ENCODE measurements at regions not wholly inside any gene's neighbourhood (a gene's known extent, or its start where the extent isn't known, plus 50 kb on each side); places are given as distances from the start of the nearest gene placed in this dataset.
A peak's percentile ranks its signal among the peaks of the same experiment; 100 is the strongest.

GRCh38 chr2:157164891-157165290 is 92.6 kb upstream of the GALNT5 start:
- H3K36me3 ChIP-seq (ENCODE audit: control insufficient read depth in 5 of 5, insufficient read depth in 5 of 5, low read length in 5 of 5): no peaks in the 10 kb centered on the region
- no peak overlapping the region for H3K27ac ChIP-seq (ENCODE audit: low read depth, low read length)
- peaks cover 0 to 3% (median 0%) of the 10 kb centered on the region in 5 donors for H3K27me3 ChIP-seq (ENCODE audit: control insufficient read depth in 5 of 5, insufficient read depth in 4 of 5, low read length in 5 of 5)
- no peak overlapping the region for H3K4me3 ChIP-seq (ENCODE audit: low read depth in 1 of 5, low read length in 5 of 5)
- H3K9ac ChIP-seq (ENCODE audit: low read length in 5 of 5): no peak overlapping the region
- H3K4me1 ChIP-seq (ENCODE audit: control insufficient read depth in 5 of 5, insufficient read depth in 5 of 5, low read length in 5 of 5): no peaks in the 10 kb centered on the region
- peaks cover 0 to 10% (median 6%) of the 10 kb centered on the region in 5 donors for H3K9me3 ChIP-seq (ENCODE audit: control insufficient read depth in 5 of 5, low read length in 5 of 5)

- Histone ChIP-seq H3K27ac (ENCODE audit: low read depth, low read length) (no peak overlapping the region), H3K9me3 (ENCODE audit: control insufficient read depth in 5 of 5, low read length in 5 of 5) (peaks cover 0 to 10% (median 6%) of the 10 kb centered on the region in 5 donors), H3K9ac (ENCODE audit: low read length in 5 of 5) (no peak overlapping the region), H3K4me3 (ENCODE audit: low read depth in 1 of 5, low read length in 5 of 5) (no peak overlapping the region), H3K36me3 (ENCODE audit: control insufficient read depth in 5 of 5, insufficient read depth in 5 of 5, low read length in 5 of 5) (no peaks in the 10 kb centered on the region), H3K4me1 (ENCODE audit: control insufficient read depth in 5 of 5, insufficient read depth in 5 of 5, low read length in 5 of 5) (peaks cover 0 to 6% (median 1%) of the 10 kb centered on the region in 5 donors), H3K27me3 (ENCODE audit: control insufficient read depth in 5 of 5, insufficient read depth in 4 of 5, low read length in 5 of 5) (peaks cover 0 to 3% (median 0%) of the 10 kb centered on the region in 5 donors)
These were observed 89.0 kb upstream of the GALNT5 start for GRCh38 chr2:157168501-157168900.

GRCh38 chr2:157169889-157170288 is 87.6 kb upstream of the GALNT5 start:
- Histone ChIP-seq H3K9me3 (ENCODE audit: control insufficient read depth in 5 of 5, low read length in 5 of 5) (peaks cover 0 to 6% (median 3%) of the 10 kb centered on the region in 5 donors), H3K27ac (ENCODE audit: low read depth, low read length) (no peak overlapping the region), H3K4me3 (ENCODE audit: low read depth in 1 of 5, low read length in 5 of 5) (no peak overlapping the region), H3K36me3 (ENCODE audit: control insufficient read depth in 5 of 5, insufficient read depth in 5 of 5, low read length in 5 of 5) (no peaks in the 10 kb centered on the region), H3K4me1 (ENCODE audit: control insufficient read depth in 5 of 5, insufficient read depth in 5 of 5, low read length in 5 of 5) (peaks cover 0 to 16% (median 8%) of the 10 kb centered on the region in 5 donors), H3K27me3 (ENCODE audit: control insufficient read depth in 5 of 5, insufficient read depth in 4 of 5, low read length in 5 of 5) (peaks cover 0 to 3% (median 0%) of the 10 kb centered on the region in 5 donors), H3K9ac (ENCODE audit: low read length in 5 of 5) (no peak overlapping the region)

- H3K9ac ChIP-seq (ENCODE audit: low read length in 5 of 5): no peak overlapping the region
- peaks cover 0 to 3% (median 0%) of the 10 kb centered on the region in 5 donors for H3K9me3 ChIP-seq (ENCODE audit: control insufficient read depth in 5 of 5, low read length in 5 of 5)
- H3K27me3 ChIP-seq (ENCODE audit: control insufficient read depth in 5 of 5, insufficient read depth in 4 of 5, low read length in 5 of 5): peaks cover 0 to 2% (median 0%) of the 10 kb centered on the region in 5 donors
- H3K4me3 ChIP-seq (ENCODE audit: low read depth in 1 of 5, low read length in 5 of 5): no peak overlapping the region
- H3K27ac ChIP-seq (ENCODE audit: low read depth, low read length): no peak overlapping the region
- no peaks in the 10 kb centered on the region for H3K36me3 ChIP-seq (ENCODE audit: control insufficient read depth in 5 of 5, insufficient read depth in 5 of 5, low read length in 5 of 5)
- peaks cover 0 to 16% (median 8%) of the 10 kb centered on the region in 5 donors for H3K4me1 ChIP-seq (ENCODE audit: control insufficient read depth in 5 of 5, insufficient read depth in 5 of 5, low read length in 5 of 5)
These were observed 87.2 kb upstream of the GALNT5 start for GRCh38 chr2:157170299-157170698.

GRCh38 chr2:157172239-157172638 is 85.3 kb upstream of the GALNT5 start:
- Histone ChIP-seq H3K27me3 (ENCODE audit: control insufficient read depth in 5 of 5, insufficient read depth in 4 of 5, low read length in 5 of 5) (no peaks in the 10 kb centered on the region), H3K9me3 (ENCODE audit: control insufficient read depth in 5 of 5, low read length in 5 of 5) (no peaks in the 10 kb centered on the region), H3K27ac (ENCODE audit: low read depth, low read length) (no peak overlapping the region), H3K9ac (ENCODE audit: low read length in 5 of 5) (no peak overlapping the region), H3K4me1 (ENCODE audit: control insufficient read depth in 5 of 5, insufficient read depth in 5 of 5, low read length in 5 of 5) (peaks cover 0 to 16% (median 8%) of the 10 kb centered on the region in 5 donors), H3K36me3 (ENCODE audit: control insufficient read depth in 5 of 5, insufficient read depth in 5 of 5, low read length in 5 of 5) (no peaks in the 10 kb centered on the region), H3K4me3 (ENCODE audit: low read depth in 1 of 5, low read length in 5 of 5) (no peak overlapping the region)

- Histone ChIP-seq H3K36me3 (ENCODE audit: control insufficient read depth in 5 of 5, insufficient read depth in 5 of 5, low read length in 5 of 5) (no peaks in the 10 kb centered on the region), H3K4me1 (ENCODE audit: control insufficient read depth in 5 of 5, insufficient read depth in 5 of 5, low read length in 5 of 5) (peaks cover 0 to 16% (median 8%) of the 10 kb centered on the region in 5 donors), H3K9me3 (ENCODE audit: control insufficient read depth in 5 of 5, low read length in 5 of 5) (no peaks in the 10 kb centered on the region), H3K27me3 (ENCODE audit: control insufficient read depth in 5 of 5, insufficient read depth in 4 of 5, low read length in 5 of 5) (no peaks in the 10 kb centered on the region), H3K4me3 (ENCODE audit: low read depth in 1 of 5, low read length in 5 of 5) (no peak overlapping the region), H3K9ac (ENCODE audit: low read length in 5 of 5) (no peak overlapping the region), H3K27ac (ENCODE audit: low read depth, low read length) (no peak overlapping the region)
These were observed 84.5 kb upstream of the GALNT5 start for GRCh38 chr2:157172866-157173578.

- no peaks in the 10 kb centered on the region for H3K9me3 ChIP-seq (ENCODE audit: control insufficient read depth in 5 of 5, low read length in 5 of 5)
- H3K27me3 ChIP-seq (ENCODE audit: control insufficient read depth in 5 of 5, insufficient read depth in 4 of 5, low read length in 5 of 5): no peaks in the 10 kb centered on the region
- H3K9ac ChIP-seq (ENCODE audit: low read length in 5 of 5): no peak overlapping the region
- H3K4me1 ChIP-seq (ENCODE audit: control insufficient read depth in 5 of 5, insufficient read depth in 5 of 5, low read length in 5 of 5): peaks cover 0 to 16% (median 8%) of the 10 kb centered on the region in 5 donors
- H3K4me3 ChIP-seq (ENCODE audit: low read depth in 1 of 5, low read length in 5 of 5): no peak overlapping the region
- peak overlapping the region; percentile 14 for H3K27ac ChIP-seq (ENCODE audit: low read depth, low read length)
- no peaks in the 10 kb centered on the region for H3K36me3 ChIP-seq (ENCODE audit: control insufficient read depth in 5 of 5, insufficient read depth in 5 of 5, low read length in 5 of 5)
These were observed 83.7 kb upstream of the GALNT5 start for GRCh38 chr2:157173740-157174184.

- Histone ChIP-seq H3K36me3 (ENCODE audit: control insufficient read depth in 5 of 5, insufficient read depth in 5 of 5, low read length in 5 of 5) (no peaks in the 10 kb centered on the region), H3K4me1 (ENCODE audit: control insufficient read depth in 5 of 5, insufficient read depth in 5 of 5, low read length in 5 of 5) (peaks cover 0 to 16% (median 8%) of the 10 kb centered on the region in 5 donors), H3K27ac (ENCODE audit: low read depth, low read length) (peak overlapping the region; percentile 14)
These were observed 83.2 kb upstream of the GALNT5 start for GRCh38 chr2:157174321-157174720.

GRCh38 chr2:157176602-157177001 is 80.9 kb upstream of the GALNT5 start:
- H3K4me1 ChIP-seq (ENCODE audit: control insufficient read depth in 5 of 5, insufficient read depth in 5 of 5, low read length in 5 of 5): peaks cover 0 to 22% (median 8%) of the 10 kb centered on the region in 5 donors
- no peaks in the 10 kb centered on the region for H3K27me3 ChIP-seq (ENCODE audit: control insufficient read depth in 5 of 5, insufficient read depth in 4 of 5, low read length in 5 of 5)
- H3K4me3 ChIP-seq (ENCODE audit: low read depth in 1 of 5, low read length in 5 of 5): no peak overlapping the region
- H3K36me3 ChIP-seq (ENCODE audit: control insufficient read depth in 5 of 5, insufficient read depth in 5 of 5, low read length in 5 of 5): no peaks in the 10 kb centered on the region
- H3K27ac ChIP-seq (ENCODE audit: low read depth, low read length): no peak overlapping the region
- no peak overlapping the region for H3K9ac ChIP-seq (ENCODE audit: low read length in 5 of 5)
- no peaks in the 10 kb centered on the region for H3K9me3 ChIP-seq (ENCODE audit: control insufficient read depth in 5 of 5, low read length in 5 of 5)

More at GRCh38 chr2:157174321-157174720, 83.2 kb upstream of the GALNT5 start:
- Histone ChIP-seq H3K4me3 (ENCODE audit: low read depth in 1 of 5, low read length in 5 of 5) (no peak overlapping the region), H3K9ac (ENCODE audit: low read length in 5 of 5) (no peak overlapping the region), H3K9me3 (ENCODE audit: control insufficient read depth in 5 of 5, low read length in 5 of 5) (no peaks in the 10 kb centered on the region), H3K27me3 (ENCODE audit: control insufficient read depth in 5 of 5, insufficient read depth in 4 of 5, low read length in 5 of 5) (no peaks in the 10 kb centered on the region)

GRCh38 chr2:157178874-157179273 is 78.6 kb upstream of the GALNT5 start:
- no peaks in the 10 kb centered on the region for H3K9me3 ChIP-seq (ENCODE audit: control insufficient read depth in 5 of 5, low read length in 5 of 5)
- H3K27ac ChIP-seq (ENCODE audit: low read depth, low read length): no peak overlapping the region
- H3K36me3 ChIP-seq (ENCODE audit: control insufficient read depth in 5 of 5, insufficient read depth in 5 of 5, low read length in 5 of 5): no peaks in the 10 kb centered on the region
- H3K4me1 ChIP-seq (ENCODE audit: control insufficient read depth in 5 of 5, insufficient read depth in 5 of 5, low read length in 5 of 5): peaks cover 2 to 14% (median 12%) of the 10 kb centered on the region in 5 donors
- no peaks in the 10 kb centered on the region for H3K27me3 ChIP-seq (ENCODE audit: control insufficient read depth in 5 of 5, insufficient read depth in 4 of 5, low read length in 5 of 5)
- H3K9ac ChIP-seq (ENCODE audit: low read length in 5 of 5): no peak overlapping the region
- no peak overlapping the region for H3K4me3 ChIP-seq (ENCODE audit: low read depth in 1 of 5, low read length in 5 of 5)

Data from subcutaneous abdominal adipose tissue (tissue), 5 donors.